ENCODE measurements at regions not wholly inside any gene's neighbourhood (a gene's known extent, or its start where the extent isn't known, plus 50 kb on each side); places are given as distances from the start of the nearest gene placed in this dataset.

DNA sequence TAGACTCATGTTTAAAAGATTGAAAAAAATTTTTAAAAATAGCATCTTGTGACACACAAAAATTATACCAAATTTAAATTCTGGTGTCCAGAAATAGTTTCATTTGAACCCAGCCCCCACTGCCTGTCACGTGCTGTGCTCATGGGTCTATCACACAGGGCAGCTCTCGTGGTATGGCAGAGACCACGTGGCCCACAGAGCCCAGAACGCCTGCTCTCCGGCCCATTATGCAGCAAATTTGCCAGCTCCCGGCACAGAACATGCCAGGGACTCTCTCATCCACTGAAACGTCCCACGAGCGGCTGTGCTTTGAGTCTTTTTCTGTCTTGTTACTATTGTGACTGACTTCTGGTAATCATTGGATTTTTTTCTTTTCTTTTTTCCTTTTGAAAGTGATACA, 224.3 kb downstream of the TTLL2 start:
- 85% methylated on average over 5 of the region's 9 CpGs for WGBS (ENCODE audit: insufficient coverage)

GRCh38 chr6:167550941-167551627, 226.2 kb downstream of the TTLL2 start:
- Mint-ChIP-seq H3K27me3 (ENCODE audit: low read depth in 3 of 3) (peaks cover 3 to 6% (median 5%) of the 10 kb centered on the region in 3 donors), H3K9me3 (peaks cover 0 to 13% (median 2%) of the 10 kb centered on the region in 7 donors), H3K4me3 (no peak overlapping the region), H3K27ac (no peak overlapping the region), H3K4me1 (no peaks in the 10 kb centered on the region), H3K36me3 (no peaks in the 10 kb centered on the region)
- no peak for TF ChIP-seq CTCF (IDR thresholded peaks at IDR 0.05)
- Histone ChIP-seq H3K27me3 (ENCODE audit: control insufficient read depth in 2 of 2, insufficient read depth in 2 of 2, low read length in 2 of 2) (no peaks in the 10 kb centered on the region), H3K4me1 (ENCODE audit: control insufficient read depth in 1 of 2, insufficient read depth in 2 of 2, low read length in 2 of 2) (no peaks in the 10 kb centered on the region), H3K4me2 (replicated peaks; ENCODE audit: extremely low read depth, low read length, poor library complexity, severe bottlenecking) (no peak overlapping the region), H3K4me3 (replicated peaks in 1 of 3; ENCODE audit: low read depth in 2 of 3, low read length in 3 of 3) (no peak overlapping the region), H3K79me2 (ENCODE audit: insufficient read depth, low read length) (no peaks in the 10 kb centered on the region), H3K27ac (ENCODE audit: low read depth in 1 of 2, low read length in 2 of 2) (no peak overlapping the region), H2AFZ (ENCODE audit: insufficient read depth, low read depth, low read length, poor library complexity, severe bottlenecking) (no peak overlapping the region), H3K36me3 (replicated peaks in 1 of 2; ENCODE audit: control insufficient read depth in 1 of 2, insufficient read depth in 2 of 2, low read length in 2 of 2) (no peaks in the 10 kb centered on the region), H4K20me1 (ENCODE audit: insufficient read depth, low read length) (no peaks in the 10 kb centered on the region), H3K9ac (ENCODE audit: insufficient read depth, low read length, poor library complexity, severe bottlenecking) (no peak overlapping the region), H3K9me3 (replicated peaks in 1 of 2; ENCODE audit: control insufficient read depth in 1 of 2, insufficient read depth in 1 of 2, low read length in 2 of 2) (no peaks in the 10 kb centered on the region)
- intact Hi-C loops (cut with micrococcal nuclease), result no loop called here
- whole genome bisulfite sequencing (ENCODE audit: insufficient coverage), result 92% methylated on average over 19 of the region's 29 CpGs
- no peak for DNase-seq

More for the DNA sequence above, 224.3 kb downstream of the TTLL2 start:
- Histone ChIP-seq H3K27ac (ENCODE audit: low read depth in 1 of 2, low read length in 2 of 2) (no peak overlapping the region), H4K20me1 (ENCODE audit: insufficient read depth, low read length) (no peaks in the 10 kb centered on the region), H3K4me3 (replicated peaks in 1 of 3; ENCODE audit: low read depth in 2 of 3, low read length in 3 of 3) (no peak overlapping the region), H3K9ac (ENCODE audit: insufficient read depth, low read length, poor library complexity, severe bottlenecking) (no peak overlapping the region), H3K79me2 (ENCODE audit: insufficient read depth, low read length) (no peaks in the 10 kb centered on the region), H3K4me2 (replicated peaks; ENCODE audit: extremely low read depth, low read length, poor library complexity, severe bottlenecking) (no peak overlapping the region), H3K4me1 (ENCODE audit: control insufficient read depth in 1 of 2, insufficient read depth in 2 of 2, low read length in 2 of 2) (no peaks in the 10 kb centered on the region), H2AFZ (ENCODE audit: insufficient read depth, low read depth, low read length, poor library complexity, severe bottlenecking) (no peak overlapping the region), H3K27me3 (ENCODE audit: control insufficient read depth in 2 of 2, insufficient read depth in 2 of 2, low read length in 2 of 2) (no peaks in the 10 kb centered on the region), H3K36me3 (replicated peaks in 1 of 2; ENCODE audit: control insufficient read depth in 1 of 2, insufficient read depth in 2 of 2, low read length in 2 of 2) (no peaks in the 10 kb centered on the region), H3K9me3 (replicated peaks in 1 of 2; ENCODE audit: control insufficient read depth in 1 of 2, insufficient read depth in 1 of 2, low read length in 2 of 2) (no peaks in the 10 kb centered on the region)
- Mint-ChIP-seq H3K9me3 (peaks cover 0 to 9% (median 0%) of the 10 kb centered on the region in 7 donors), H3K4me1 (no peaks in the 10 kb centered on the region), H3K27ac (no peak overlapping the region), H3K4me3 (no peak overlapping the region), H3K27me3 (ENCODE audit: low read depth in 3 of 3) (peaks cover 3 to 6% (median 4%) of the 10 kb centered on the region in 3 donors), H3K36me3 (no peaks in the 10 kb centered on the region)
- no peak for TF ChIP-seq CTCF (IDR thresholded peaks at IDR 0.05)
- intact Hi-C loops (cut with micrococcal nuclease), result no loop called here
- DNase-seq, result no peak

All from CD14-positive monocyte (primary cell).